Neural cell (in vitro differentiated cells): ENCODE measurements at regions not wholly inside any gene's neighbourhood (a gene's known extent, or its start where the extent isn't known, plus 50 kb on each side); places are given as distances from the start of the nearest gene placed in this dataset.

Experiments
- H2AFZ ChIP-seq: fragments of 200-600, 300-800 bp; sonication (generic), shearing (Covaris generic); 2 replicates; pipeline ENCODE4 v1.6.0; 2014; ENCODE audit warnings: low read depth, mild to moderate bottlenecking, antibody characterized with exemption, low read length, moderate library complexity
- H3F3A ChIP-seq: fragments of 200-600 bp; shearing (Covaris generic); 2 replicates; pipeline ENCODE4 v1.6.1; 2016; ENCODE audit warnings: mild to moderate bottlenecking, moderate library complexity, mixed read lengths, antibody characterized with exemption, low read length; ENCODE audit not compliant: insufficient read depth, poor library complexity, severe bottlenecking
- H3K27ac ChIP-seq: fragments of 200-600, 300-800 bp; sonication (generic), shearing (Covaris generic); 2 replicates; pipeline ENCODE4 v1.5.1; 2014; ENCODE audit warnings: mild to moderate bottlenecking, low read length, moderate library complexity
- H3K27me3 ChIP-seq: fragments of 300-800, 200-600 bp; sonication (generic), shearing (Covaris generic); 2 replicates; pipeline ENCODE4 v1.6.0; 2014; ENCODE audit warnings: mild to moderate bottlenecking, low read depth, low read length, moderate library complexity; ENCODE audit not compliant: insufficient read depth
- H3K36me3 ChIP-seq: fragments of 300-800, 200-600 bp; sonication (generic), shearing (Covaris generic); 2 replicates; pipeline ENCODE4 v1.5.1; 2014; ENCODE audit warnings: mild to moderate bottlenecking, antibody characterized with exemption, low read length, moderate library complexity; ENCODE audit not compliant: insufficient read depth
- H3K4me2 ChIP-seq: fragments of 300-800, 200-600 bp; sonication (generic), shearing (Covaris generic); 2 replicates; pipeline ENCODE4 v1.6.0; 2014; ENCODE audit warnings: mild to moderate bottlenecking, low read length
- H3K4me3 ChIP-seq: fragments of 300-800, 200-600 bp; sonication (generic), shearing (Covaris generic); 2 replicates; pipeline ENCODE4 v1.5.1; 2014; ENCODE audit warnings: mild to moderate bottlenecking, low read length, moderate library complexity
- H3K79me2 ChIP-seq: fragments of 200-600 bp; shearing (Covaris generic); replicated peaks from 2 replicates; pipeline ENCODE4 v1.6.0; 2014; ENCODE audit warnings: mild to moderate bottlenecking, low read length, moderate library complexity; ENCODE audit not compliant: insufficient read depth
- H3K9ac ChIP-seq: fragments of 300-800, 200-600 bp; sonication (generic), shearing (Covaris generic); 2 replicates; pipeline ENCODE4 v1.6.1; 2016; ENCODE audit warnings: mild to moderate bottlenecking, low read length, mixed read lengths
- H3K9me2 ChIP-seq: fragments of 200-600 bp; shearing (Covaris generic); 2 replicates; pipeline ENCODE4 v1.6.1; 2016; ENCODE audit warnings: mild to moderate bottlenecking, low read length, mixed read lengths; ENCODE audit not compliant: insufficient read depth
- H3K9me3 ChIP-seq: fragments of 200-600, 300-800 bp; sonication (generic), shearing (Covaris generic); 2 replicates; pipeline ENCODE4 v1.6.1; 2016; ENCODE audit warnings: mild to moderate bottlenecking, mixed run types, low read length, moderate library complexity, mixed read lengths
- H4K20me1 ChIP-seq: fragments of 200-600 bp; shearing (Covaris generic); 2 replicates; pipeline ENCODE4 v1.6.1; 2016; ENCODE audit warnings: mild to moderate bottlenecking, mixed run types; ENCODE audit not compliant: insufficient read depth
- CTCF ChIP-seq: fragments of 450-650 bp; IDR thresholded peaks from 2 replicates; pipeline ENCODE4 v1.5.1; 2014; ENCODE audit warnings: antibody characterized with exemption, mild to moderate bottlenecking, moderate library complexity; ENCODE audit not compliant: poor library complexity, severe bottlenecking
- EP300 ChIP-seq: fragments of 450-650 bp; conservative IDR thresholded peaks from 2 replicates; pipeline ENCODE4 v1.6.1; 2014; ENCODE audit warnings: antibody characterized with exemption, mild to moderate bottlenecking, moderate library complexity; ENCODE audit not compliant: poor library complexity, severe bottlenecking
- EZH2 ChIP-seq: fragments of 200-600, 300-800 bp; shearing (Covaris generic), sonication (generic); IDR thresholded peaks from 2 replicates; pipeline ENCODE4 v1.6.1; 2014; ENCODE audit warnings: antibody characterized with exemption, low read length, borderline replicate concordance, mild to moderate bottlenecking; ENCODE audit not compliant: insufficient read depth, poor library complexity, severe bottlenecking
- MXI1 ChIP-seq: fragments of 450-650 bp; conservative IDR thresholded peaks from 2 replicates; pipeline ENCODE4 v1.6.1; 2014; ENCODE audit warnings: antibody characterized with exemption, mild to moderate bottlenecking; ENCODE audit not compliant: poor library complexity, severe bottlenecking
- POLR2AphosphoS5 ChIP-seq: IDR thresholded peaks from 2 replicates; pipeline ENCODE4 v1.6.1; 2012
- RAD21 ChIP-seq: fragments of 450-650 bp; conservative IDR thresholded peaks from 2 replicates; pipeline ENCODE4 v1.6.1; 2014; ENCODE audit warnings: antibody characterized with exemption, mild to moderate bottlenecking, moderate library complexity
- REST ChIP-seq: IDR thresholded peaks from 2 replicates; pipeline ENCODE4 v1.6.1; 2012; ENCODE audit warnings: borderline replicate concordance
- SMC3 ChIP-seq: fragments of 450-650 bp; conservative IDR thresholded peaks from 2 replicates; pipeline ENCODE4 v1.6.1; 2014; ENCODE audit warnings: antibody characterized with exemption, mild to moderate bottlenecking, moderate library complexity; ENCODE audit not compliant: poor library complexity
- TAF1 ChIP-seq: IDR thresholded peaks from 2 replicates; pipeline ENCODE4 v1.6.1; 2012; ENCODE audit warnings: low read depth

GRCh38 chr10:8454357-8454756 lies 399.9 kb downstream of the GATA3 start:
- Histone ChIP-seq H3K79me2 (no peaks in the 10 kb centered on the region), H3K9me2 (no peaks in the 10 kb centered on the region), H3K27me3 (no peaks in the 10 kb centered on the region), H3K9ac (no peak overlapping the region), H2AFZ (no peak overlapping the region), H3K9me3 (no peaks in the 10 kb centered on the region), H3K27ac (no peak overlapping the region), H3K36me3 (no peaks in the 10 kb centered on the region), H3K4me2 (no peak overlapping the region), H3K4me3 (no peak overlapping the region), H3F3A (no peaks in the 10 kb centered on the region), H4K20me1 (no peaks in the 10 kb centered on the region)
- no peak for TF ChIP-seq MXI1

- Histone ChIP-seq H4K20me1 (no peaks in the 10 kb centered on the region), H3K9me2 (no peaks in the 10 kb centered on the region), H3K4me2 (no peak overlapping the region), H3K27me3 (no peaks in the 10 kb centered on the region), H3K4me3 (no peak overlapping the region), H3F3A (no peaks in the 10 kb centered on the region), H3K79me2 (no peaks in the 10 kb centered on the region), H3K36me3 (no peaks in the 10 kb centered on the region), H3K27ac (no peak overlapping the region), H2AFZ (no peak overlapping the region), H3K9ac (no peak overlapping the region), H3K9me3 (no peaks in the 10 kb centered on the region)
- TF ChIP-seq RAD21: no peak
- TF ChIP-seq POLR2AphosphoS5: no peak
- TF ChIP-seq REST: no peak
- no peak for TF ChIP-seq EZH2
- no peak for TF ChIP-seq SMC3
- no peak for TF ChIP-seq TAF1
- no peak for TF ChIP-seq MXI1
- TF ChIP-seq EP300: no peak
- no peak for TF ChIP-seq CTCF
Observed at GRCh38 chr10:8455181-8455580, 400.7 kb downstream of the GATA3 start.

GRCh38 chr10:8456386-8456785 lies 401.9 kb downstream of the GATA3 start:
- H3K9ac ChIP-seq: no peak overlapping the region
- no peak overlapping the region for H2AFZ ChIP-seq
- H3K4me2 ChIP-seq: no peak overlapping the region
- H3K9me3 ChIP-seq: no peaks in the 10 kb centered on the region
- no peaks in the 10 kb centered on the region for H4K20me1 ChIP-seq
- H3F3A ChIP-seq: no peaks in the 10 kb centered on the region
- no peaks in the 10 kb centered on the region for H3K27me3 ChIP-seq
- H3K27ac ChIP-seq: no peak overlapping the region
- TF ChIP-seq CTCF (no peak), TAF1 (no peak), EP300 (no peak), RAD21 (no peak), REST (no peak), EZH2 (no peak), MXI1 (no peak), SMC3 (no peak), POLR2AphosphoS5 (no peak)
- H3K36me3 ChIP-seq: no peaks in the 10 kb centered on the region
- no peaks in the 10 kb centered on the region for H3K79me2 ChIP-seq
- no peak overlapping the region for H3K4me3 ChIP-seq
- no peaks in the 10 kb centered on the region for H3K9me2 ChIP-seq
